ENCODE measurements at regions not wholly inside any gene's neighbourhood (a gene's known extent, or its start where the extent isn't known, plus 50 kb on each side); places are given as distances from the start of the nearest gene placed in this dataset.

- TF ChIP-seq CTCF (IDR thresholded peaks at IDR 0.05) (no peak), POLR2A (IDR thresholded peaks at IDR 0.05) (no peak), POLR2AphosphoS5 (IDR thresholded peaks at IDR 0.05) (no peak), EP300 (IDR thresholded peaks at IDR 0.05) (no peak)
Observed at GRCh38 chr1:115185336-115185735, 96.0 kb upstream of the TSPAN2 start.
